GM12878 (cell line): ENCODE measurements at regions not wholly inside any gene's neighbourhood (a gene's known extent, or its start where the extent isn't known, plus 50 kb on each side); places are given as distances from the start of the nearest gene placed in this dataset.

Experiments
- ATAC-seq: fragments of 200-7000 bp; cut with Tn5 transposase; 3 replicates; pipeline ENCODE4 v1.9.1; 2020; ENCODE audit warnings: mild to moderate bottlenecking, moderate library complexity
- BruUV-seq: library from RNA; stranded (reverse); fragments of 400-500 nt; replicated peaks from 2 replicates; lab custom pipeline; 2021; lab: Mats Ljungman, UMichigan
- CTCF ChIA-PET: fragments of 300-600 bp; sonication (Branson Sonifier 250); formaldehyde crosslinking; extraction: SDS; loops from one replicate; lab custom pipeline; 2021; ENCODE audit warnings: inconsistent platforms; lab: Yijun Ruan, JAX
- POLR2A ChIA-PET: fragments of 350-600 bp; formaldehyde crosslinking; extraction: SDS; loops from one replicate; lab custom pipeline; 2021; ENCODE audit warnings: inconsistent platforms; lab: Charles Lee
- RAD21 ChIA-PET: fragments of 300-600 bp; sonication (Branson Sonifier 250); formaldehyde crosslinking; loops from one replicate; lab custom pipeline; 2023; ENCODE audit warnings: antibody characterized with exemption; ENCODE audit not compliant: unreplicated experiment; lab: Charles Lee
- SMC1A ChIA-PET: fragments of 300-600 bp; sonication (Branson Sonifier 250); formaldehyde crosslinking; loops from one replicate; lab custom pipeline; 2023; ENCODE audit not compliant: unreplicated experiment, uncharacterized antibody; lab: Charles Lee
- DNase-seq: peaks from one replicate; pipeline ENCODE4 v3.0.0-alpha.2; 2011; ENCODE audit warnings: low read depth, low spot score
- FAIRE-seq: peaks from 3 replicates; lab custom pipeline; 2011; peaks lifted over from hg19 to GRCh38; lab: Jason Lieb, UNC
- H2AFZ ChIP-seq: 2 replicates; pipeline ENCODE4 v1.6.0; 2011; ENCODE audit warnings: low read depth, low read length, control low read depth; ENCODE audit not compliant: control insufficient read depth
- H3K27ac ChIP-seq: 2 replicates; pipeline ENCODE4 v1.5.1; 2011; ENCODE audit warnings: control low read depth; ENCODE audit not compliant: control insufficient read depth, insufficient read depth
- H3K27me3 ChIP-seq, 2 experiments: replicated peaks in 1 of 2; 2 replicates each; pipeline versions ENCODE4 v1.6.0 to v1.6.1; 2011; ENCODE audit warnings: low read length in 1 of 2; ENCODE audit not compliant: control insufficient read depth in 2 of 2, insufficient read depth in 2 of 2
- H3K36me3 ChIP-seq, 2 experiments: 2 replicates each; pipeline ENCODE4 v1.5.1; 2011; ENCODE audit warnings: low read length in 1 of 2; ENCODE audit not compliant: control insufficient read depth in 2 of 2, insufficient read depth in 2 of 2
- H3K4me1 ChIP-seq: 2 replicates; pipeline ENCODE4 v1.6.1; 2011; ENCODE audit warnings: mild to moderate bottlenecking, low read length, moderate library complexity, mixed read lengths; ENCODE audit not compliant: control insufficient read depth, insufficient read depth
- H3K4me2 ChIP-seq: 2 replicates; pipeline ENCODE4 v1.6.0; 2011; ENCODE audit warnings: control low read depth; ENCODE audit not compliant: control insufficient read depth, insufficient read depth
- H3K4me3 ChIP-seq: fragments of 200-600 bp; sonication (generic); 2 replicates; pipeline ENCODE4 v1.5.1; 2016
- H3K79me2 ChIP-seq: 2 replicates; pipeline ENCODE4 v1.6.0; 2011; ENCODE audit warnings: low read length; ENCODE audit not compliant: control insufficient read depth, insufficient read depth
- H3K9ac ChIP-seq: 2 replicates; pipeline ENCODE4 v1.8.0; 2011; ENCODE audit warnings: low read length, control low read depth, mixed read lengths; ENCODE audit not compliant: control insufficient read depth, insufficient read depth
- H3K9me3 ChIP-seq: replicated peaks from 3 replicates; pipeline ENCODE4 v1.5.1; 2011; ENCODE audit warnings: mild to moderate bottlenecking, low read length; ENCODE audit not compliant: control insufficient read depth, insufficient read depth
- H4K20me1 ChIP-seq: 2 replicates; pipeline ENCODE4 v1.6.0; 2011; ENCODE audit not compliant: control insufficient read depth, insufficient read depth
- BRCA1 ChIP-seq: IDR thresholded peaks from 2 replicates; pipeline ENCODE4 v1.6.1; 2011; ENCODE audit warnings: low read depth, low read length, improper control_type of control experiment
- EP300 ChIP-seq, 2 experiments: fragments of 150-350 bp in 1 of 2; IDR thresholded peaks; 2 replicates each; pipeline ENCODE4 v1.6.1; 2011 to 2012; ENCODE audit warnings: low read depth in 2 of 2, low read length in 2 of 2, borderline replicate concordance in 1 of 2, improper control_type of control experiment in 1 of 2, inconsistent platforms in 1 of 2; ENCODE audit not compliant: control insufficient read depth in 1 of 2
- HDAC2 ChIP-seq: fragments of 200-600 bp; sonication (generic); IDR thresholded peaks from 2 replicates; pipeline ENCODE4 v1.6.1; 2017
- KLF5 ChIP-seq: fragments of 450-650 bp; IDR thresholded peaks from 2 replicates; pipeline ENCODE4 v1.6.1; 2014; ENCODE audit warnings: mild to moderate bottlenecking; ENCODE audit not compliant: partially characterized antibody
- MTA3 ChIP-seq: IDR thresholded peaks from 2 replicates; pipeline ENCODE4 v1.6.1; 2012; ENCODE audit warnings: low read length, inconsistent platforms, borderline replicate concordance
- SUPT20H ChIP-seq: IDR thresholded peaks from 2 replicates; pipeline ENCODE4 v1.6.1; 2011; ENCODE audit warnings: low read depth, mild to moderate bottlenecking, low read length, moderate library complexity, borderline replicate concordance; ENCODE audit not compliant: control insufficient read depth
- TAF1 ChIP-seq: IDR thresholded peaks from 2 replicates; pipeline ENCODE4 v1.6.1; 2011; ENCODE audit warnings: mild to moderate bottlenecking, low read depth, low read length, borderline replicate concordance
- TBL1XR1 ChIP-seq: IDR thresholded peaks from 2 replicates; pipeline ENCODE4 v1.6.1; 2012; ENCODE audit warnings: low read depth, low read length, improper control_type of control experiment
- YBX1 ChIP-seq: fragments of 450-650 bp; IDR thresholded peaks from 2 replicates; pipeline ENCODE4 v1.6.1; 2016; ENCODE audit warnings: antibody characterized with exemption
- whole genome bisulfite sequencing: methylation state at CpG from one replicate; pipeline ENCODE4 v1.1.6; 2016; ENCODE audit warnings: low lambda C conversion rate; ENCODE audit not compliant: insufficient replicate concordance, insufficient coverage; ENCODE audit errors: missing lambda C conversion rate; 5-methylcytosine and 5-hydroxymethylcytosine counted together
- in situ Hi-C: fragments of 300-500 bp; cut with MboI; formaldehyde crosslinking; loops from 9 replicates; pipeline ENCODE4 v1.14.3; 2018; ENCODE audit warnings: mixed read lengths
- intact Hi-C: fragments of 100-400 bp; cut with micrococcal nuclease; formaldehyde crosslinking; loops from one replicate; pipeline ENCODE4 v1.14.2; 2022; ENCODE audit not compliant: unreplicated experiment
- TF ChIP-seq, protein P1 (sequence below): fragments of 450-650 bp; IDR thresholded peaks from 2 replicates; pipeline ENCODE4 v1.6.1; 2014; ENCODE audit warnings: mild to moderate bottlenecking
- TF ChIP-seq, protein P2 (sequence below): fragments of 150-350 bp; IDR thresholded peaks from 2 replicates; pipeline ENCODE4 v1.6.1; 2014; ENCODE audit warnings: mild to moderate bottlenecking, low read depth, low read length
- TF ChIP-seq, protein P3 (sequence below): fragments of 450-650 bp; IDR thresholded peaks from 2 replicates; pipeline ENCODE4 v1.6.1; 2017; ENCODE audit warnings: antibody characterized with exemption, mild to moderate bottlenecking, moderate library complexity
- TF ChIP-seq, protein P4 (sequence below), 3 experiments: IDR thresholded peaks in 2 of 3; conservative IDR thresholded peaks in 1 of 3; 2 replicates each; pipeline ENCODE4 v1.5.1; 2011; ENCODE audit warnings: low read depth in 3 of 3, low read length in 3 of 3, mild to moderate bottlenecking in 3 of 3, control low read depth in 2 of 3, moderate library complexity in 2 of 3, inconsistent platforms in 1 of 3, mixed read lengths in 1 of 3; ENCODE audit not compliant: control insufficient read depth in 2 of 3, insufficient read depth in 1 of 3; ENCODE audit errors: extremely low read depth in 1 of 3

DNA sequence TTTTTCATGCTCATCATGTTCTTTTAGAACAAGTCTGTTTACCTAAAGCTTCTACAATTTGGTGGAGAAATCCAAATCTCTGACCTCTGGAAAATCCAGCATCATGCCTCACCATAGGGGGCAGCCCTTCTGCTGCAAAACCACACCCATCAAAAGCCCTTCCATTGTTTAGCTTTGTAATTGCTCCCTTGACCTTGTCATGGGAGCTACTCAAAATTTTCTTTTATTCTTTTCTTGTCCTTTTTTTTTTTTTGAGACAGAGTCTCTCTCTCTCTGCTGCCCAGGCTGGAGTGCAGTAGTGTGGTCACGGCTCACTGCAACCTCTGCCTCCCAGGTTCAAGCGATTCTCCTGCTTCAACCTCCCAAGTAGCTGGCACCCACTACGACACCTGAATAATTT lies 234.4 kb downstream of the NEBL start (continued):
- TF ChIP-seq, protein P1, sequence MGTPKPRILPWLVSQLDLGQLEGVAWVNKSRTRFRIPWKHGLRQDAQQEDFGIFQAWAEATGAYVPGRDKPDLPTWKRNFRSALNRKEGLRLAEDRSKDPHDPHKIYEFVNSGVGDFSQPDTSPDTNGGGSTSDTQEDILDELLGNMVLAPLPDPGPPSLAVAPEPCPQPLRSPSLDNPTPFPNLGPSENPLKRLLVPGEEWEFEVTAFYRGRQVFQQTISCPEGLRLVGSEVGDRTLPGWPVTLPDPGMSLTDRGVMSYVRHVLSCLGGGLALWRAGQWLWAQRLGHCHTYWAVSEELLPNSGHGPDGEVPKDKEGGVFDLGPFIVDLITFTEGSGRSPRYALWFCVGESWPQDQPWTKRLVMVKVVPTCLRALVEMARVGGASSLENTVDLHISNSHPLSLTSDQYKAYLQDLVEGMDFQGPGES, result no peak
- TF ChIP-seq KLF5 (no peak), MTA3 (no peak)

DNA sequence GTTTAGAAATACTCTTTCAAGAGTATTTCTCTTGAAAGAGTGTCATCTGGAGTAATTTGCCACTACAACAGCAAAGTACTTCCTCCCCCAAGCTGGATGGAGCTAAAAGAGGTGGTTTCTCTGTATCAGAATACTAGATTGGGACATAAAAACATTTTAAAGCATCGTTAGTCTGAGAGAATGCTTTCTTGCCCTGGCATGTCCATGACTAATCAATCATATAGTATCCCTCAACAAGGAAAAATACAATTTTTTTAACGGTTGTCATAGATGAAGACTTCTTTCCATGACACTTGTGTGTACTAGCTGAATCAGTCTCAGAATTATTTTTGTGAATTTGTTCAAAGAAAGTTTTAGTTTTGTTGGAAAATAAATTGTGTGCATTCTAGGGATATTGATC lies 237.9 kb downstream of the NEBL start:
- BruUV-seq, result no TSS peak
- 0% methylated on average over 2 of the region's 2 CpGs for WGBS
- no peaks in the 10 kb centered on the region for H3K9me3 ChIP-seq
- ATAC-seq (no peak), FAIRE-seq (no peak), DNase-seq (no peak)
- no peaks in the 10 kb centered on the region for H3K27me3 ChIP-seq
- H3K4me3 ChIP-seq, result no peak overlapping the region
- no peaks in the 10 kb centered on the region for H3K79me2 ChIP-seq
- CTCF ChIA-PET, result no interaction called here
- H3K4me2 ChIP-seq, result no peak overlapping the region
- H4K20me1 ChIP-seq, result no peaks in the 10 kb centered on the region
- H3K9ac ChIP-seq, result no peak overlapping the region
- intact Hi-C loops (no loop called here), in situ Hi-C loops (no loop called here)
- no peaks in the 10 kb centered on the region for H3K36me3 ChIP-seq
- H3K27ac ChIP-seq, result no peak overlapping the region
- TF ChIP-seq BRCA1, result no peak
- TF ChIP-seq SUPT20H, result no peak
- no peak for TF ChIP-seq HDAC2
- TF ChIP-seq YBX1, result no peak
- TF ChIP-seq, protein P2, sequence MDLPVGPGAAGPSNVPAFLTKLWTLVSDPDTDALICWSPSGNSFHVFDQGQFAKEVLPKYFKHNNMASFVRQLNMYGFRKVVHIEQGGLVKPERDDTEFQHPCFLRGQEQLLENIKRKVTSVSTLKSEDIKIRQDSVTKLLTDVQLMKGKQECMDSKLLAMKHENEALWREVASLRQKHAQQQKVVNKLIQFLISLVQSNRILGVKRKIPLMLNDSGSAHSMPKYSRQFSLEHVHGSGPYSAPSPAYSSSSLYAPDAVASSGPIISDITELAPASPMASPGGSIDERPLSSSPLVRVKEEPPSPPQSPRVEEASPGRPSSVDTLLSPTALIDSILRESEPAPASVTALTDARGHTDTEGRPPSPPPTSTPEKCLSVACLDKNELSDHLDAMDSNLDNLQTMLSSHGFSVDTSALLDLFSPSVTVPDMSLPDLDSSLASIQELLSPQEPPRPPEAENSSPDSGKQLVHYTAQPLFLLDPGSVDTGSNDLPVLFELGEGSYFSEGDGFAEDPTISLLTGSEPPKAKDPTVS, result no peak
- no peak for TF ChIP-seq TBL1XR1
- TF ChIP-seq, protein P3, sequence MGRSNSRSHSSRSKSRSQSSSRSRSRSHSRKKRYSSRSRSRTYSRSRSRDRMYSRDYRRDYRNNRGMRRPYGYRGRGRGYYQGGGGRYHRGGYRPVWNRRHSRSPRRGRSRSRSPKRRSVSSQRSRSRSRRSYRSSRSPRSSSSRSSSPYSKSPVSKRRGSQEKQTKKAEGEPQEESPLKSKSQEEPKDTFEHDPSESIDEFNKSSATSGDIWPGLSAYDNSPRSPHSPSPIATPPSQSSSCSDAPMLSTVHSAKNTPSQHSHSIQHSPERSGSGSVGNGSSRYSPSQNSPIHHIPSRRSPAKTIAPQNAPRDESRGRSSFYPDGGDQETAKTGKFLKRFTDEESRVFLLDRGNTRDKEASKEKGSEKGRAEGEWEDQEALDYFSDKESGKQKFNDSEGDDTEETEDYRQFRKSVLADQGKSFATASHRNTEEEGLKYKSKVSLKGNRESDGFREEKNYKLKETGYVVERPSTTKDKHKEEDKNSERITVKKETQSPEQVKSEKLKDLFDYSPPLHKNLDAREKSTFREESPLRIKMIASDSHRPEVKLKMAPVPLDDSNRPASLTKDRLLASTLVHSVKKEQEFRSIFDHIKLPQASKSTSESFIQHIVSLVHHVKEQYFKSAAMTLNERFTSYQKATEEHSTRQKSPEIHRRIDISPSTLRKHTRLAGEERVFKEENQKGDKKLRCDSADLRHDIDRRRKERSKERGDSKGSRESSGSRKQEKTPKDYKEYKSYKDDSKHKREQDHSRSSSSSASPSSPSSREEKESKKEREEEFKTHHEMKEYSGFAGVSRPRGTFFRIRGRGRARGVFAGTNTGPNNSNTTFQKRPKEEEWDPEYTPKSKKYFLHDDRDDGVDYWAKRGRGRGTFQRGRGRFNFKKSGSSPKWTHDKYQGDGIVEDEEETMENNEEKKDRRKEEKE, result no peak
- no peak for TF ChIP-seq EP300 (IDR thresholded peaks at IDR 0.05; ENCODE audit: borderline replicate concordance in 1 of 2, control insufficient read depth in 1 of 2, low read depth in 2 of 2, low read length in 2 of 2)
- TF ChIP-seq TAF1, result no peak
- TF ChIP-seq, protein P4, sequence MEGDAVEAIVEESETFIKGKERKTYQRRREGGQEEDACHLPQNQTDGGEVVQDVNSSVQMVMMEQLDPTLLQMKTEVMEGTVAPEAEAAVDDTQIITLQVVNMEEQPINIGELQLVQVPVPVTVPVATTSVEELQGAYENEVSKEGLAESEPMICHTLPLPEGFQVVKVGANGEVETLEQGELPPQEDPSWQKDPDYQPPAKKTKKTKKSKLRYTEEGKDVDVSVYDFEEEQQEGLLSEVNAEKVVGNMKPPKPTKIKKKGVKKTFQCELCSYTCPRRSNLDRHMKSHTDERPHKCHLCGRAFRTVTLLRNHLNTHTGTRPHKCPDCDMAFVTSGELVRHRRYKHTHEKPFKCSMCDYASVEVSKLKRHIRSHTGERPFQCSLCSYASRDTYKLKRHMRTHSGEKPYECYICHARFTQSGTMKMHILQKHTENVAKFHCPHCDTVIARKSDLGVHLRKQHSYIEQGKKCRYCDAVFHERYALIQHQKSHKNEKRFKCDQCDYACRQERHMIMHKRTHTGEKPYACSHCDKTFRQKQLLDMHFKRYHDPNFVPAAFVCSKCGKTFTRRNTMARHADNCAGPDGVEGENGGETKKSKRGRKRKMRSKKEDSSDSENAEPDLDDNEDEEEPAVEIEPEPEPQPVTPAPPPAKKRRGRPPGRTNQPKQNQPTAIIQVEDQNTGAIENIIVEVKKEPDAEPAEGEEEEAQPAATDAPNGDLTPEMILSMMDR (IDR thresholded peaks at IDR 0.05 in 2 of 3, conservative IDR thresholded peaks at IDR 0.05 in 1 of 3; ENCODE audit: control insufficient read depth in 2 of 3, extremely low read depth in 1 of 3, insufficient read depth in 1 of 3, low read depth in 3 of 3, low read length in 3 of 3), result no peak
- RAD21 ChIA-PET, result no interaction called here
- no peak overlapping the region for H2AFZ ChIP-seq
- POLR2A ChIA-PET, result no interaction called here
- SMC1A ChIA-PET, result no interaction called here
- no peaks in the 10 kb centered on the region for H3K4me1 ChIP-seq
